GM12873 (cell line): ENCODE measurements at regions not wholly inside any gene's neighbourhood (a gene's known extent, or its start where the extent isn't known, plus 50 kb on each side); places are given as distances from the start of the nearest gene placed in this dataset.

Experiments used
- TF ChIP-seq, protein P1 (sequence below): IDR thresholded peaks from 2 replicates; pipeline ENCODE4 v1.5.1; 2012; ENCODE audit warnings: low read depth, mild to moderate bottlenecking, moderate library complexity, low read length, control low read depth; ENCODE audit not compliant: insufficient read depth; ENCODE audit errors: missing control alignments

DNA sequence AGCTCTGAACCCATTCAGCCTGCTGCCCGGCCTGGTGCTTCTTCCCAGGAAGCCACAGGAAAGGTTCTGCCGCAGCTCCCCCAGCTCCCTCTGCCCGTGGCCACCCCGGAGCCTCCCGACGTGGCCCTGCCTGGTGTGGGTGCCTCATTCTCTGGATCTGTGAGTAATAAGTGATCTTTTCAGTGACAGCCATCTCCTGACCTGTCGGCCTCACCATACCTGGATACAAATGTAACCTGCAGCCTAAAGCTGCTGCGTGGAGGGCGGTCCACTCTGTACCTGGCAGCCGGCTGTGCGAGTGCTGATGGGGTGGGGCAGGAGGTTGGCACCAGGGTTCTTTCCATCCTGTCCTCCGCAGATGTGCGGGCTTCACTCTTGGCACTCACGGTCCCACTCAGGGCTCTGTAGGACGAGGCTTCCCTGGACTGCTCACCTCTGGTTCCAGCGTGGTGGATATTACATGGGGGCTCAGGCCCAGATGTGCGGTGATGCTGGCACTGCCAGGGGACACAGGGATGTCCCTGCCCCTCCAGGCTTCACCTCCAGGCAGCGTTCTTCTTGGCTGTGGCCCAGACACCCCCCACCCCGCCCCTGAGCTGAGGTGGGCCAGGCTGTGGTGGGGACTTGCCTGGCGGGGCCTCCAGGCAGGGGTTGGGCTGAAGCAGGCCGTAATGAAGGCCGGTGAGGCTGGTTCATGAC, 748.5 kb downstream of the BRD1 start:
- TF ChIP-seq, protein P1, sequence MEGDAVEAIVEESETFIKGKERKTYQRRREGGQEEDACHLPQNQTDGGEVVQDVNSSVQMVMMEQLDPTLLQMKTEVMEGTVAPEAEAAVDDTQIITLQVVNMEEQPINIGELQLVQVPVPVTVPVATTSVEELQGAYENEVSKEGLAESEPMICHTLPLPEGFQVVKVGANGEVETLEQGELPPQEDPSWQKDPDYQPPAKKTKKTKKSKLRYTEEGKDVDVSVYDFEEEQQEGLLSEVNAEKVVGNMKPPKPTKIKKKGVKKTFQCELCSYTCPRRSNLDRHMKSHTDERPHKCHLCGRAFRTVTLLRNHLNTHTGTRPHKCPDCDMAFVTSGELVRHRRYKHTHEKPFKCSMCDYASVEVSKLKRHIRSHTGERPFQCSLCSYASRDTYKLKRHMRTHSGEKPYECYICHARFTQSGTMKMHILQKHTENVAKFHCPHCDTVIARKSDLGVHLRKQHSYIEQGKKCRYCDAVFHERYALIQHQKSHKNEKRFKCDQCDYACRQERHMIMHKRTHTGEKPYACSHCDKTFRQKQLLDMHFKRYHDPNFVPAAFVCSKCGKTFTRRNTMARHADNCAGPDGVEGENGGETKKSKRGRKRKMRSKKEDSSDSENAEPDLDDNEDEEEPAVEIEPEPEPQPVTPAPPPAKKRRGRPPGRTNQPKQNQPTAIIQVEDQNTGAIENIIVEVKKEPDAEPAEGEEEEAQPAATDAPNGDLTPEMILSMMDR: no peak

DNA sequence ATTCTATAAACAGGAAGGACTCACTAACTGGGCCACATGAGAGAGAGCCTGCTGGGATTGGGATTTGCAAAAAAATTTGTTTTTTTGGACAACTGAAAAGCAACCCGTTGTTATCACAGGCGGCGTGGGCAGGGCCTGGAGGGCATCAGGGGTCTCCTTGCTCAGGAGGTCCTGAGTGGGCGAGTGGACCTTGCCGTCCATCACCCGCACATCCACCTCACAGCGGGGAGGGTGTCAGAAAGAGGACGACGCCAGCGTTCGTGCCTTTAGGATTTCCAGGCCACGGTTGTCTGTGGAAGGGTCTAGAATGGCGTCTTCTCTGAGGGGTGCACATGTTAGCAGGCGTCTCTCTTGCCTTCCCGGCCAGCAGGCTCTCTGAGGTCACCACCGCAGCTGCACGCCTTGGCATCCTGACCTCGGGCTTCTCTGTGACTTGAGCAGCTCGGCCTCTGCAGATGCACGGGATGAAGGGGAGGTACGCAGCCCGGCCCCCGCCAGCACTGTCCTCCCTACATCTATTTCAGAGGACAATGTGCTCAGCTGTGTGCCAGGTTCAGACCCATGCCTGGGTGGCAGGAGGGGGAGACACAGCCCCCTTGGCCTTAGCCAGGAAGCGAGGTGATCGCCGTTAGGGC, 749.5 kb downstream of the BRD1 start:
- TF ChIP-seq, protein P1: no peak

DNA sequence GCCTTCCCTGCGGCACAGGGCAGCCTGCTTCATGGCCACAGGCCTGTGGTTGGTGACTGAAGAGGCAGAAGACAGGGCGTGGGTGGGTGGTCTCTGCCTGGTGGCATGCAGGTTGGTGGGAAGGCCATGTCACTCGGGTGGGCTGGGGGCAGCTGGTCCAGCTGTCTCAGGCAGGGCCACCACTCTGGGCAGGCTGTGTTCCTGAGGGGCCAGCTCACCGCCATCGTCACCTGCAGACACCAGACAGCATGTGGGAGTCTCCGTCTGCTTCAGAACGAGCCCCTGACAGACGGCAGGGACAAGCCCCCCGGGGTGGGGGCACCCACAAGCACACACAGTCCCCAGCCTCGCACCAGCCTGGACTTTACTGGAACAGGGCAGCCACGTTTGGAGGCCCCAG, 750.1 kb downstream of the BRD1 start:
- TF ChIP-seq, protein P1: no peak

DNA sequence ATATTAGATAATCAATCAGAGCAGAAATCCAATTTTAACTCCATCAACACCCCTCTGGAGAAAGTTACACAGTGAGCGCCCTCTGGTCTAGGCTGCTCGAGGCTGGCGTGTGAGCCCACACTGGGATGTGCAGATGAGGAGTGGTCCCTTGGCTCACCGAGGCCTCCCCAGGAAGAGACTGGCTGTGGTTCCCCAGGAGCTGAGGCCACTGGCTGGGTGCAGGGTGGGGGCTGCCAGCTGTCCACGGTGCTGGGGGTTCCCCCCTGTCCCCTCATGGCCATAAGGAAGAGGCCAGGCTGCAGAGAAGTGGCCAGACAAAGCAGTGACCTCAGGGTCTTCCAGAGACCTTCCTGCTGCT, 750.7 kb downstream of the BRD1 start:
- TF ChIP-seq, protein P1: no peak

DNA sequence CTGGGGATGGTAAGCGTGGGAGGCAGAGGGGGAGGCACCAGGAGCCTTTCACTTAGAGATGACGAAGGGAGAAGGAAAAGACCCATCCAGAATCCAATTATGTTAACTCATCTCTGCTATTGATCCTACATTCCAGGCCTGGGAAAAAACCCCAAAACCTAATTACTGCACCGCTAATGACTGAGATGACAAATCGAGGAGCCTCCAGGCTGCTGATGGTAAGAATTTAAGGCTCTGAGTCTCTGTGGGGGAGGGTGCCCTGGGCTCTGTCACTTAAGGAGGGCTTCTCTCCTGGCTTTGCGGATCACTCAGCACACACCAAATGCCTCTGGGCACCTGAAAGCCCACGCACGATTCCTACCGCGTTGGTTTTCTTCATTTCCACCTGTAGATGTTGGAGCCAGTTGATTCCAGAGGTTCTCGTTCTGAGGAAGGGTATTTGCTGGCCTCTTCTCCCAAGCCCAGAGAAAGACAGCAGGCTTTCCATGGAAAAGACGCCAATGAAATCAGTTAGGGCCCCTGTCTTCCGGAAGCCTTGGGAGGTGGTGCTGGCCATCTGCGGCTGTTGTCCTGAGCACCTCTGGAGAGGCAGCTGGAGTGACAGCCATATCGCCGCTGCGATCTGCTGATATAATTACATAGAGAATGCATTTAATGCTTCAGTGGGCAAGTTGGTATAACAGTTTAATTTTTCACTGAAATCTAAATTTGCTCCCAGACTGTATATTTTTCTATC, 751.2 kb downstream of the BRD1 start:
- TF ChIP-seq, protein P1: no peak

DNA sequence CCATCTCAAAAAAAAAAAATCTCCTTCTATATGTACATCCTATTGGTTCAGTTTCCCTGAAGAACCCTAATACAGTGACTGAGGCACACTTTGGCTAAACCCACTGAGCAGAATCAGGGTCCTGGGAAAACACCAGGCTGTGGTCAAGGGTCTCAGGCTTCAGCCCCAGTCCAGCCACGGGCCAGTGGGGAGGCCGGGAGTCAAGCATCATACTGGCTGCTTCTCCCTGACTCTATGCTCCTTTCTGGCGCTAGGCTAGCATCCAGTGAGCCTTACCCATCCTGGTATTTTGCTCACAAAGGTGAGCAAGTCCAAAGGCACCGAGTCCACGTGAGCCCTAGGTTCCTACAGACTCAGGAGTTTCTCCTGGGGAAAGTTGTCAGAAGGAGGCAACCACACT, 752.5 kb downstream of the BRD1 start:
- TF ChIP-seq, protein P1: no peak

DNA sequence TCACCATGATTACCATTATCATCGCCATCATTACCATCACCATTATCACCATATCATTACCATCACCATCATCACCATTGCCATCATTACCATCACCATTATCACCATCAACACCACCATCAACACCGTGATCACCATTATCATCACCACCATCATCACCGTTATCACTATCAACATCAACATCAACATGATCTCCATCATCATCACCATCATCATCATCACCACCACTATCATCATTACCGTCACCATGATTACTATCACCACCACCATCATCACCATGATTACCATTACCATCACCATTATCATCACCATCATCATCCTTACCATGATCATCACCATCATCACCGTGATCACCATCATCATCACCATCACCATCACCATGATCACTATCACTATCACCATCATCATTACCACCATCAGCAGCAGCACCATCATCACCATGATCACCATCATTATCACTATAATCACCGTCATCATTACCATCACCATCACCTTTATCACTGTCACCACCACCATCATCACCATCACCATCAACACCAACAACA, 753.7 kb downstream of the BRD1 start:
- TF ChIP-seq, protein P1: no peak
